ENCODE measurements at regions not wholly inside any gene's neighbourhood (a gene's known extent, or its start where the extent isn't known, plus 50 kb on each side); places are given as distances from the start of the nearest gene placed in this dataset.

DNA sequence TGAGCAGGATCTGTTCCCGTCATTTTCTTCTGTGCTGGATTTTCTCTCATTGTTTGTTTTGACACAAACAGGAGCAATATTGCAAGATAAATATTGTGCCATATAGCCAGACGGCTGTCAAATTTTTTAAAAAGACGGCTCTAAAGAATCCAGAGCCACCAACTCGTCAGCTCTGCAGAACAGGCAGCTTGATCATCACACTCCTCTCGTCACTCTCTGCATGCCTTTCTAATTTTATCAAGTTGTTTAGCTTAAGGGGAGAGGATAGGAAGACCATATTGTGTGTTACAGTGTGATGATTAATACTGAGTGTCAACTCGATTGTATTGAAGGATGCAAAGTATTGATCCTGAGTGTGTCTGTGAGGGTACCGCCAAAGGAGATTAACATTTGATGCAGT lies 562.8 kb downstream of the GALC start:
- in situ Hi-C loops (cut with HindIII; ENCODE audit: low sequenced_read_pairs), result no loop called here
- TF ChIP-seq CTCF (IDR thresholded peaks at IDR 0.05; ENCODE audit: low read depth, low read length, missing control alignments), result no peak
- DNase-seq (ENCODE audit: low read depth), result no peak
- no peak overlapping the region for H3K4me3 ChIP-seq (ENCODE audit: low read depth, low read length)

DNA sequence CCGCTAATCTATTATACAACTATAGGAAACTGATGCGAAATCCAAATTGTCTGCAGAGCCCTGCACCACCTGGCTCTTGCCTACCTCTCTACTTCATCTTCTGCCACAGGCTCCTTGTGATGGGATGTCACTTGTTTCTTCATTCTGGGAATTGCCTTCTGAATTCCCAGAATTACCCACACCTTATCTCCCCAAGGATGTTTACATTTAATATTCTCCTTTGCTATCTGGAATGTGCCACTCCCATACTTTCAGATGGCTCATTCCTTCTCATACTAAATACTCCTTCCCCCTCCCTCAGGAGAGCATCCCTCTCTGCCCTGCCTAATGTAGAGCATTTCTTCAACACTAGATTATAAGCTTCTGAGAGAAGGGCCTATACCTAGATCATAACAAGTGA lies 573.1 kb downstream of the GALC start:
- in situ Hi-C loops (cut with HindIII; ENCODE audit: low sequenced_read_pairs), result no loop called here
- DNase-seq (ENCODE audit: low read depth), result no peak
- no peak for TF ChIP-seq CTCF (IDR thresholded peaks at IDR 0.05; ENCODE audit: low read depth, low read length, missing control alignments)
- no peak overlapping the region for H3K4me3 ChIP-seq (ENCODE audit: low read depth, low read length)

DNA sequence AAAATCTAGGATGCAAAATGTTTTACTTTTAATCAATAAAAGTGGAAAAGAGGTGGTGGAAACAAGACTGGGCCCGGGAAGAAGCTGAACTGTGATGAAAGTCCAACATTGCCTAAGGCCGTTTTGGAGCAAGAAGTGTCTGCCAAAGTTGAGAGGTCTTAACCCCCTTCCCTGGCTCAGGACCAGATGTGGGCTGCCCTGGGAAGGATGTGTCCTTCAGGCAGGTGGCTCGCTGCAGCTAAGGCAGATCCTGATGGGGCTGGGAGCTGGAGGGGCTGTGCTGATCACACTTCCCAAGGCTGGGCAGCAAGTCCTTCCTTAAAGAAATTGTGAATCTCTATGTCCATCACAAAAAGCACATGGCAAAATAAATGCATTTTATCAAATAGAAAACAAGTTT lies 581.6 kb downstream of the GALC start:
- in situ Hi-C loops (cut with HindIII; ENCODE audit: low sequenced_read_pairs), result no loop called here
- DNase-seq (ENCODE audit: low read depth), result no peak
- TF ChIP-seq CTCF (IDR thresholded peaks at IDR 0.05; ENCODE audit: low read depth, low read length, missing control alignments), result no peak
- no peak overlapping the region for H3K4me3 ChIP-seq (ENCODE audit: low read depth, low read length)

- no peak for TF ChIP-seq CTCF (IDR thresholded peaks at IDR 0.05; ENCODE audit: low read depth, low read length, missing control alignments)
- no peak for DNase-seq (ENCODE audit: low read depth)
- in situ Hi-C loops (cut with HindIII; ENCODE audit: low sequenced_read_pairs), result no loop called here
- H3K4me3 ChIP-seq (ENCODE audit: low read depth, low read length), result no peak overlapping the region
Observed at GRCh38 chr14:87409393-87409792, 583.6 kb downstream of the GALC start.

- H3K4me3 ChIP-seq (ENCODE audit: low read depth, low read length), result no peak overlapping the region
- in situ Hi-C loops (cut with HindIII; ENCODE audit: low sequenced_read_pairs), result no loop called here
- no peak for TF ChIP-seq CTCF (IDR thresholded peaks at IDR 0.05; ENCODE audit: low read depth, low read length, missing control alignments)
- no peak for DNase-seq (ENCODE audit: low read depth)
Observed at GRCh38 chr14:87407344-87407743, 585.6 kb downstream of the GALC start.

DNA sequence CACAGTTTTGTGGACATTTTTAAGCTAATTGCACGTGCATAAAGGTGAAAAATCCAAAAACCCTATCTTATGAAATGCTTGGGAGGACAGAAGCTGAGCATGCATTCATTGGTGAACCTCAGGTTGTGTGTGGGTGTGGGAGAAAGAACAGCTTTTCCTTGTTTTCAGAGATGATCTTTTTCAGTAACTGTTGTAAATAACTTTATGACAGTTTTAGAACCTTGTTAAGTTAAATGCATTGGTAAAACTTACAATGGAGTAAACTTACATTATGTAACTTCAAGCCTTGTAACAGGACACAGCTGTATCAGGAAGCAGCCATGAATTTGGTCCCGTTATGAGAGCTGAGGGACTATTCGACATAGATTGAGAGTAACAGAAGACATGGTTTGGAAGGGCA lies 587.4 kb downstream of the GALC start:
- DNase-seq (ENCODE audit: low read depth), result no peak
- no peak for TF ChIP-seq CTCF (IDR thresholded peaks at IDR 0.05; ENCODE audit: low read depth, low read length, missing control alignments)
- H3K4me3 ChIP-seq (ENCODE audit: low read depth, low read length), result no peak overlapping the region
- in situ Hi-C loops (cut with HindIII; ENCODE audit: low sequenced_read_pairs), result no loop called here

- in situ Hi-C loops (cut with HindIII; ENCODE audit: low sequenced_read_pairs), result no loop called here
- no peak for DNase-seq (ENCODE audit: low read depth)
- TF ChIP-seq CTCF (IDR thresholded peaks at IDR 0.05; ENCODE audit: low read depth, low read length, missing control alignments), result no peak
- H3K4me3 ChIP-seq (ENCODE audit: low read depth, low read length), result no peak overlapping the region
Observed at GRCh38 chr14:87397499-87397898, 595.5 kb downstream of the GALC start.

Data from astrocyte of the cerebellum (primary cell).